Bone marrow (tissue), 2 donors: ENCODE measurements at regions not wholly inside any gene's neighbourhood (a gene's known extent, or its start where the extent isn't known, plus 50 kb on each side); places are given as distances from the start of the nearest gene placed in this dataset.
"Not testable (repeated sequence)": the region's sequence is repeated elsewhere in the genome, so short reads cannot be mapped to it uniquely, and the experiment has no call there.

Experiments
- DNase-seq, 2 donors: peaks; one replicate each; lab custom pipeline; 2025; lab: John Stamatoyannopoulos, UW

DNA sequence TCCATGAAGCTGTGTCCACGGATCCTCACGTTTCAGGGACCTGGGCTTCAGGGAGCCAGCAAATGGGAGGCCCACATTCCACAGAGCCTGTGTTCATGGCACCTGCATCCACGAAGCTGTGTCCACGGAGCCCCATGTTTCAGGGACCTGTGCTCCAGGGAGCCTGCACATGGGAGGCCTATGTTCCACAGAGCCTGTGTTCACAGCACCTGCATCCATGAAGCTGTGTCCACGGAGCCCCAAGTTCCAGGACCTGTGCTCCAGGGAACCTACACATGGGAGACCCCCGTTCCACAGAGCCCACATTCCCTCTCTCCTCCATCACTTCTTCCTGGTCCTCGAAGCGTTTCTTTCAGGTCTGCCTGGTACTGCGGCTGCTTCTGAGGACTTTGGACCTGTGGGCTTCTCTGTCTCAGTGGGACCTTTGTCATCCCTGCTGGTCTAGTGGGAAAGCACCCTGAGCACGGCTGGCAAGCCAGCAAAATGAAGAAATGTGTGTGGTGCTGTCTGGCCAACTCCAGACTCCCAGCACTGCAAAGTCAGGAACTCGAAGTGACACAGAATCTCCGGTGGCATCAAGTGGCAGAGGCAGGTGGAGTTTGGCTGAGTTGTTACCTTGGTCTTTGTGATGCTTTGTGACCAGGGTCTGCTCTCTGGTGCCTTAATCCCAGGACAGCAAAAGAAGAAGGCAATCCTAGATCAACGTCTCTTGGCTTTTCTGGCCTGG, 245.9 kb downstream of the DLL1 start:
- no peak for DNase-seq

GRCh38 chr6:170043881-170044790, 246.7 kb downstream of the DLL1 start:
- DNase-seq, result no peak

DNA sequence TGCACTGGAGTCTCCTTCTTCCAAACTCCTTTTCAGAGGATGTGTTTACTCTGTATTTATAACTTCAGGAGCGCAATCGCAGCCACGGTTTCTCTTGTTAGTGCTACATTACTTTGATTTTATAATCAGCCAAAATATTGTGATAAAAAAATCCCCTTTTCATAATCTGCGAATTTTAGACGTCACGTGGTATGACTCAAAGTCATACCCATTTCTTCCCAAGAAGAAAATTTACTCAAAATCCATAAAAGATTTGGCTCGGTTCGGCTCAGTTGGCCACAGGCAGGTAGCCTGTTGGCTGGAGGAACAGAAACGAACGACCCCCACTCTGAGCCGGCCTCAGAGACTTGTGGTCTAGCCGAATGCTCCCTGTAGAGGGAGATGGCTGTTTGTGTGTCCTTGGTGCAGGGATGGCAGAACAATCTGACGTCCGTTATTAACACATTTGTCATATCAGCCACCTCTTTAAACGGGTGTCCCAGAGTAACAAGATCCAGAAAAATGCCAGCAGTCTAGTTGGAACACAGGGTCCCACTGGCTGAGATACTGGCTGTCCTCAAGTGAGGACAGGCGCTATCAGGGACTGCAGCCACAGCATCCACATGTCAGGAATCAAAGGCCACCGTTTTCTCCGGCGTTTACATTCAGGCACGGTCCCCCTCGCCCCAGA, 247.6 kb downstream of the DLL1 start:
- no peak for DNase-seq

DNA sequence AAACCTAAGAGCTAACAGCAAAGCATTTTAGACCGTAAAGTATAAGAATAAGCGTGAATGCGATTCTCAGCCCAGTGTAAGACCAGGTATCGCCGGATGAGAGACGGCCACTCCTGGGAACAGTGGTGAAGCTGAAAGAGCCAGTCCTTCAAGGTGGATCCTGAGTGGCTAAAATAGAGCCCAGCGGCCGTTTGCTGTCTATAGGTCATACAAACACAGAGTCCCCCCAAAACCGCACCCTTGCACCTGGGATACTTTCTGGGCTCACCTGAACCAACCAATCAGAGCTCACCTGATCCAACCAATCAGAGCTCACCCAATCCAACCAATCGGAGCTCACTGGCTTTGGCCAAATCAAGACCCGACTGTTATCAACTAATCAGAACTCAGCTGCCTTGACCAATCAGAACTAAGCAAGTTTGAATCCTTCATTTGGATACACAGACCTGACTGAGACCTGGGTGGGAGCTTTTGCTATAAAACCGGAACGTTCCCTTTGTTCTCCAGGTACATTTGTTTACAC, 248.2 kb downstream of the DLL1 start:
- DNase-seq, result no peak

DNA sequence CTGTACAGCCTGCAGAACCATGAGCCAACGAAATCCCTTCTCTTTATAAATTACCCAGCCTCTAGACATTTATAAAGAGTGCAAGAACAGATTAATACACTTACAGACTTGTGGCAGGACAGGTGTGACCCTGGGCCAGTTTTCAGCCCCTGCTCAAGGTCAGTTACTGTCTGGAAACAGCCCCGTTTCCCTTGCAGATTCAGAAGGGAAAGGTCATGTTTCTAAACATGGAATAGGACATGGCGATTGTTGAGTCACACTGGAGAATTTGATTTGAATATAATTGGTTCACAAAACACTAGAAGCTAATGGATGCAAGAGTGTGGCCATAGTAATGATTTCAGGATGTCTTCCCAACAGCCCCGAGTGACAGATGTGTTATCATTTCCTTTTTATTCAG, 248.8 kb downstream of the DLL1 start:
- DNase-seq, result no peak

DNA sequence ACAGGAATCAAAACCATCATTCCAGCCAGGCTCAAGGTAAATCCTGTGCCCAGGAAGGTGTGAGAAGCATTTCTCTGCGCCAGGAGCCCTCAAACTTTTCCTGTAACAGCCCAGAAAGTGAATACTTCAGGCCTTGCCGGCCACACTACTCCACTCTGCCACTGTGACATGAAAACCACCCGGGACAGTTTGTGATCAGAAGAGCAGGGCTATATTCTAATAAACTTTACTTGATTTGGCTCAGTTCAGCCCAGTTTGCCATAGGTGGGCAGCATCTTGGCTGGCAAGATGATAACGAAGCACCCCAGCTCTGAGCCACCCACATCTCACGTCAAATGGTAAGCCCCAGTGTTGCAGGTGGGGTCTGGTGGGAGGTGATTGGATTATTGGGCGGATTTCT, 249.4 kb downstream of the DLL1 start:
- no peak for DNase-seq

DNA sequence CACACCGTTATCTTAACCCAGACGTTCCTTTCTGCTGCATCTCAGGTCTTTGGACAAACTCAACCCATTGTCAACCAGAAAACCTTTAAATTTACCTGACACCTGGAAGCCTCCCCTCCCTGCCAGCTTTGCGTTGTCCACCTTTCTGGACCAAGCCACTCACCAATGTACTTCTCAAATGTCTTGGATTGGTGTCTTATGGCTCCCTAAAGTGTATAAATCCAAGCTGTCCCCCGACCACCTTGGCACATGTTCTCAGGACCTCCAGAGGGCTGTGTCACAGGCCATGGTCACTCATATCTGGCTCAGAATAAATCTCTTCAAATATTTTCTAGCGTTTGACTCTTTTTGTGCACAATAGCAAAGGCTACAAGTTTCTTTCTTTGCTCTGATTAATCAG, 250.0 kb downstream of the DLL1 start:
- DNase-seq, result no peak

DNA sequence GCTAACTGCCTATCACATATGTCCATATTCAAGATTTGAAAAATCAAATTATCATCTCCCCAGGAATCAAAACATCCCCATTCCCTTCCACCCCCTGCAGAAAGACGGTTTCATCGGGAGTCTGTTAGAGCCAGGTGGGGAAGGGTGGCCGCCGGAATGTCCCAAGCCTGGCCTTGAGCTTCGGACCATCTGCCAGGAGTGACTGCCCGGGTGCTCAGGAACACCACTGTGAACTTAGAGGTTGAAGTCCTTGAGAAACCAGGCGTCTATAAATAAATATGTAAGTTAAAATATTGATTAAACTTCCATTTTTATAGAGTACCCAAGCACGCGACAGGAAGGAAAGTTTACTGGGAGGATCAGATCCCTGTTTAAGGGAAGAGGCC, 250.8 kb downstream of the DLL1 start:
- no peak for DNase-seq

DNA sequence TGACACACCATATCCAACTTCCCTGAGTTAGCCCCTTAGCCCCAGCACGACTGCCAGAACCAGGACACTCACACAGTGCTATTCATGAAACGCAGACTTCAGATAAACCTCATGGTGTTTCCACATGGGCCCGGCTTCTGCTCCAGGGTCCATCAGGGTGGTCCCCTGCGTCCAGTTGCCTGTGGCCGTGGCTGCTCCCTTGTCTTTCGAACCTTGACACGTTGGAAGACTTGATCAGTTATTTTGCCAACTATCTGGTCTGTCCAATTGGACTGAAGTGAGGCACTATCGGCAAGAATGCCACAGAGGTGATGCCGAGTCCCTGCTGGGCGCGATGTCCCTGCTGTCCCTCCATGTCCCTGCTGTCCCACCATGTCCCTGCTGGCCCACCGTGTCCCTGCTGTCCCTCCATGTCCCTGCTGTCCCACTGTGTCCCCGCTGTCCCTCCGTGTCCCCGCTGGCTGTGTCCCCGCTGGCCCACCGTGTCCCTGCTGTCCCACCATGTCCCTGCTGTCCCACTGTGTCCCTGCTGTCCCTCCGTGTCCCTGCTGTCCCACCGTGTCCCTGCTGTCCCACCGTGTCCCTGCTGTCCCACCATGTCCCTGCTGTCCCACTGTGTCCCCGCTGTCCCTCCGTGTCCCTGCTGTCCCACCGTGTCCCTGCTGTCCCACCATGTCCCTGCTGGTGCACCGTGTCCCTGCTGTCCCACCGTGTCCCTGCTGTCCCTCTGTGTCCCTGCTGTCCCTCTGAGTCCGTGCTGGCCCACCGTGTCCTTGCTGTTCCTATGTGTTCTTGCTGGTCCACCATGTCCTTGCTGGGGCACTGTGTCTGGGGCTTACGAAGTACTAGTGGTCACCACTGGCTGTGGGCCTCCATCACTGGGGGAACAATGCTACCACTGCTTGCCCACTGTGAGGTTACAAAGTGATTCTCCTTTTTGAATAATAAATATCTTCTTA, 251.4 kb downstream of the DLL1 start:
- no peak for DNase-seq

DNA sequence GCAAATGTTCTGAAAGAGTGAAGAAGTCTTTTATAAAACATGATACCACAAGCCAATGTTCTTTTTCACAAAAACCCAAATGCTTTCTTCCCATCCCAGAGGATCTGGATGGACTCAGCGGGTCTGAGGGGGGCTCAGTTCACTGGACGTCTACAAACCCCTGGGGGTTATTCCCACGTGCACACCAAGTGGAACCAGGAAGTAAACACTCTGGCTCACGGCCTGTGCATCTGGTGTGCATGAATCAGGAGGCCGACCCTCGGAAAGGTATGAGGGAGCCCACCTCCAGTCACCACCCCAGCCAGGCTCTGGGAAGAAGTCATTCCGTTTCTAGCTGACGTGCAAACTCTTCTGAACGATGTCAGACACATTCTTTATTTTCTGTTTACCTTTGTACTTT, 252.2 kb downstream of the DLL1 start:
- DNase-seq, result no peak

DNA sequence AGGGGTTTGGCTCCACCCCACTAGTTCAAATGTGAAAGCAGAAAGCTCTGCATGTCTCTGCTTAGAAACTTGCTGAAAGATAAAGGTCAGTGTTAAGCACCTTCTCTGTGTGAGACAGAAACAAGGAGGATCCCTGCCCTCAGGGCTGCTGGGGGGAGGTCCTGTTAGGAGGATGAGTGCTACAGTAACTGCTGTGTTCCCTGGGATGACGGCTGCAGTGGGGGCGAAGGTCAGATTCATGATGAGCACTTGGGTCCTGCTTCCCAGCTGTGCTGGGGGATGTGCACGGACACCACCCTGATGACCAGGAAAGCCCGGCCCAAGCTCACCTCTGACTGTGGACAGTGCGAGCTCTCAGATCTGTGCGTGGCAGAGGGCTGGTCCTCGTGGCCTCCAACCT, 252.6 kb downstream of the DLL1 start:
- DNase-seq, result no peak

DNA sequence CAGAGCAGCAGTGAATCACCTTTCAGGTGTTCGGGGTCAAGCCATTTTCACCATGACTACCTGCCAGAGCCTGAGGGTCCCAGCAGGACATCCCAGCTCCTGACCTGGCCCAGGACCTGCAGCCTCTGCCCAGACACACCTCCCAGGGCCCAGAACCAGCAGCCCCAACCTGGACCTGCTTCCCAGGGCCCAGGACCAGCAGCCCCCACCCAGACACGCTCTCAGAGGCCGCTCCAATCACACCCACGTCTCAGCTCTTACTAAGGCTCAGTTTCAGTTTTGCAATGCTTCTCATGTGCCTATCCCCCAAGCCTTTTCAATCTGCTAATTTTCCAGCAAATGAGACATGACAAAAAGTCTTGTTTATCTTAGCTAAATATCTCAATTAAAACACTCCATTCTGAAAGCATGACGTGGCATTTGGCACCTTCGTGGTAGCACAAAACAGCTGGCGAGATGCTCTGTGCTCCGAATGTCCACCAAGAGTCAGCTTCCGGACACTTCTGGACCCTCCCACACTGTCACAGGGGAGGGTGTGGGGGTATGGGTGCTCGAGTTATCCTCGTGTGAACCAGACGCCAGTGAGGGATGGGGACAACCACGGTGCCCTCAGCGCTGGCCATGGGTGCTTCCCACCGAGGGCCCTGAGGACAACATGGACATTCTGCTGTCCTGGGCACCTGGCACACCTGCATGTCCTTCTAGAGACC, 253.2 kb downstream of the DLL1 start:
- no peak for DNase-seq

DNA sequence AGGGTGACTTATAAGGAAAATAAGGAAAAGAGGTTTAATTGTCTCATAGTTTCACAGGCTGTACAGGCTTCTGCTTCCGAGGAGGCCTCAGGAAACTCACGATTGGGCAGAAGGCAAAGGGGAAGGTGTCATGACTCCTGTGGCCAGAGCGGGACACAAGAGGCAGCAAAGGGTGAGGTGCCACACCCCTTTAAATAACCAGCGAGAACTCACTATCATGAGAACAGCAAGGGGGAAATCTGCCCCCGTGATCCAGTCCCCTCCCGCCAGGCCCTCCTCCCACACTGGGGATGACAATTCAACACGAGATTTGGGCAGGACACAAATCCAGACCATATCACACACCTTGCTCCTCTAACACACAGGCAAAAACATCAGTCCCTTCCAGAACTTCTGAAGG, 254.0 kb downstream of the DLL1 start:
- DNase-seq, result no peak

DNA sequence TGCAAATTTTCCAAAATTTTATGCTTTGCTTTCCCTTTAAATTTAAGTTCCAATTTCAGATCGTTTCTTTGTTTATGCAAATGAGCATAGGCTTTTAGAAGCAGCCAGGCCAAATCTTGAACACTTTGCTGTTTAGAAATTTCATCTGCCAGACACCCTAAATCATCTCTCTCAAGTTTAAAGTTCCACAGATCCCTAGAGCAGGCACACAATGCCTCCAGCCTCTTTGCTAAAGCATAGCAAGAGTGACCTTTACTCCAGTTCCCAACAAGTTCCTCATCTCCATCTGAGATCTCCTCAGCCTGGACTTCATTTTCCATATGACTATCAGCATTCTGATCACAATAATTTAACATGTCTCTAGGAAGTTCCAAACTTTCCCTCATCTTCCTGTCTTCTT, 254.5 kb downstream of the DLL1 start:
- not testable (repeated sequence) for DNase-seq

DNA sequence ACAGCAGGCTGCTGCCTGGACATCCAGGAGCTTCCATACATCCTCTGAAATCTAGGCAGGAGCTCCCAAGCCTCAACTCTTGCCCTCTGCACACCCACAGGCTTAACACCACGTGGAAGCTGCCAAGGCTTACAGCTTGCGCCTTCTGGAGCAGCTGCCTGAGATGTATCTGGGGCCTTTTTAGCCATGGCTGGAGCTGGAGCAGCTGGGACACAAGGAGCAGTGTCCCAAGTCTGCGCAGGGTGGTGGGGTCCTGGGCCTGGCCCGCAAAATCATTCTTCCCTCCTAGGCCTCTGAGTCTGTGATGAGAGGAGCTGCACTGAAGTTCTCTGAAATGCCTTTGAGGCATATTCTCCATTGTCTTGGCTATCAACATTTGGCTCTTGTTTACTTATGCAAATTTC, 255.0 kb downstream of the DLL1 start:
- no peak for DNase-seq

DNA sequence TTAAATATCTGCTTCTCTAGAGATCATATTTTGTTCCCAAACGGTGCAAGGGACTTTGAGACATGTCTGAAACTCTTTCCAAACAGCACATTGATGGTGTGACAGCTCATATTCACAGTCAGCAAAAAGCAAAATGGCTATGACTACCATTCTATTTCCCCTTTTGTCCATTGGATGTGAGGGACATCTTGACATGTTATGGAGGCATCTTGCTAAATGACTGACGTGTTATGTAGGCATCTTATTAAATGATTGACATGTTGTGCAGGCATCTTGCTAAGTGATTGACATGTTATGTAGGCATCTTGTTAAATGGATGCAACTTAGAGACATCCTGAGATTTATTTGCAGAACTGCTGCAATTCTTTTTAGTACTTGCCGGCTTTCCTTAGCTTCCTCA, 255.8 kb downstream of the DLL1 start:
- DNase-seq, result no peak

DNA sequence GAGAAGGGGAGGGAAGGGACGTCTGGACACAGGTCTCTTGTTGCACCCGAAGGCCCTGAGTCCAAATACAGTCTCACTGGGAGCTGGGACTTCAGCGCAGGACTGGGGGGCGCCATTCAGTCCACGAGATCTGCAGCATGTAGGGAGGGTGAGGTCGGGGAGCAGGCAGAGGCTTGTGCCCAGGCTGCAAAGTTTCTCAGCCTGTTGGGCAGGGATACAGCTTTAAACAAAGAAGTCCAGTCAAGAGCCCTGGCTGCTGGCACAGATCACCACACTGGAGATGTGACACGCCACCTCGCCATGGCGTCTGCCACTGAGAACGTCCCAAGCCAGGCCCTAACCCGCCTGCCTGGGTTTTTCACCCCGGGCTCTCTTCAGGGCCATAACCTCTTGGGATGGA, 256.6 kb downstream of the DLL1 start:
- no peak for DNase-seq

DNA sequence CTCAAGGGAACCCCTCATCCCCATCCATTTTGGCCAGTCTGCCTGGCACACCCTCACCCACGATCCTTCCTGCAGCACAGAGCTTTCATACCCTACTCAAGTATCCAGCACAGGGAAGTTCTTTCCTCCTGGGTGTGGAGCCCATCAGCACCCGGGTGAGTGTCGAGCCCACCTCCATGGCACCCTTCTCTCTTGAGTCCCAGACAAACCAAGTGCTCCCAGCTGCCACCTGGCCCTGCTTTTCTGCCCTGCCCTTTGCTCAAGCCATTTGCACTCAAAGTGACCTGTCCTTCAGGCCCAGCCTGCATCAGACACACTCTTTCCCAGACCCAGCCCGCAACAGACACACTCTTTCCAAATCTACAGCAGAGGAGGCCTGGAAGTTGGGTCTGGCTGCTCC, 257.2 kb downstream of the DLL1 start:
- DNase-seq, result no peak

DNA sequence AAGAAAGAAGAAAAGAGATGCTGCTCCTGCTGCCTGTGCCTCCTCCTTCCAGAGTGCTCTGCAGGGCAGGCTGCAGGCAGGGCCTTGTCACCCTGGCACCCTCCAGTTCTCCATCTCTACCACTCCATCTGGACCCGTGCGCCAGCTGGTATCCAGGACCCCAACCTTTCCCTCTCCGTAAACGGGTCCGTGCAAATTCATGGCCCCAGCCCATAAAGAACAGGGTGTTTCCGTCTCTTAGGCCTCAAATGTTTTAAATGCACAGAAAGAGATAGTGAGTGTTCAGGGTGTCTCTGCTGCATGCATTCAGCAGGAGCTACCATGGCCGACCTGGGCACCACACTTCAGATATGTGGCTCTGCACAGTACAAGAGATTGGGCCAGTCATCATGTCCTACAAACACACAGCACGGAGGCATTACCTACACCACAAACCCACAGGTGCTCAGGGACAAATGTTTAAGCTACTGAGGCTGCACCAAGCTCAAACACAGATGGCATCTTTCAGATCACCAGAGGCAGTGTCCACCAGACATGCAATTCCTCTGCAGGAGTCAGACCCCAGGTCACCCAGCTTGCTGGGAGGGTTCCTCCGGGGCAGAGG, 258.1 kb downstream of the DLL1 start:
- DNase-seq, result no peak

DNA sequence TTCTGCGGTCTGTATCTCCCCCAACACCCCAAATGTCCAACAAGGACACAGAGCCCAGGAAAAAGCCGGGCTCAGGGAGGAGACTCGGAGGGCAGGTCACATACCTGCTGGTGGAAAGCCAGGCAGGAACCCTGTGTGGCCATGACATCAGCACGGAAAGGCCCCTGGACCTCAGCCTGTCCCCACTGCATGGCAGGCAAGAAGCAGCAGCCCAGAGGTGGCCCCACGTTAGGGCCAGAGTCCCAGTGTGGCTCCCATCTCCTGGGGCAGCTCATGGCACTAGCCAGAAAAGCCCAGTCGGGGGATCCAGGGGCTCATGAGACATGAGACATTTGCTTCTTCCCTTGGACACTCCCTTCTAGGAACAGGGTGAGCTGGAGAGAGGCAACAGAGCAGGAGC, 258.7 kb downstream of the DLL1 start:
- DNase-seq, result no peak
